HG03175 (cell line): ENCODE measurements at regions not wholly inside any gene's neighbourhood (a gene's known extent, or its start where the extent isn't known, plus 50 kb on each side); places are given as distances from the start of the nearest gene placed in this dataset.

Source experiments
- ATAC-seq: cut with Tn5 transposase; IDR thresholded peaks from one replicate; pipeline ENCODE4 v1.9.1; 2021; ENCODE audit warnings: mild to moderate bottlenecking, moderate library complexity; ENCODE audit not compliant: unreplicated experiment

- ATAC-seq: no peak
These were observed 359.4 kb downstream of the CSNK1G3 start for GRCh38 chr5:123871373-123871772.

- ATAC-seq: no peak
These were observed 356.9 kb downstream of the CSNK1G3 start for GRCh38 chr5:123868881-123869280.

- no peak for ATAC-seq
These were observed 356.3 kb downstream of the CSNK1G3 start for GRCh38 chr5:123868267-123868666.

- no peak for ATAC-seq
These were observed 353.7 kb downstream of the CSNK1G3 start for GRCh38 chr5:123865641-123866040.

- ATAC-seq: no peak
These were observed 352.6 kb downstream of the CSNK1G3 start for GRCh38 chr5:123864578-123864977.

DNA sequence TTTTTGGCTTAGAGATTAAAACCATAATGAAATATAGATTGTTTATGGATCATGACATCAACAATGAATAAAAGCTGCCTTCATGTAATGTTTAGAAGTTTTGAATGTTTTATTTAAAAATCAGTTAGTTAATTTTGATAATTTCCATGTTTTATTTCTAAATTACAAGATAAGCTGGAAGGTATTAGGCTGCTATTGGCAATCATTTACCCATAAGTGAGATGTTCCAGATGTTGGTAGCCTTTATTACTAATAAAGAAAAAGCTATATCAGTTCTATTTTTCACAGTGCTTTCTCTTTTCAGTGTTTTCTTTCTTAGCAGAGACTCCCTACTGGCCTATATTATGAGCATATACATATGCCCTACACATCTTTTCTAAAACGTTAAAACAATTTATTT lies 347.0 kb downstream of the CSNK1G3 start:
- ATAC-seq: no peak

GRCh38 chr5:123856766-123857165 lies 344.8 kb downstream of the CSNK1G3 start:
- no peak for ATAC-seq

DNA sequence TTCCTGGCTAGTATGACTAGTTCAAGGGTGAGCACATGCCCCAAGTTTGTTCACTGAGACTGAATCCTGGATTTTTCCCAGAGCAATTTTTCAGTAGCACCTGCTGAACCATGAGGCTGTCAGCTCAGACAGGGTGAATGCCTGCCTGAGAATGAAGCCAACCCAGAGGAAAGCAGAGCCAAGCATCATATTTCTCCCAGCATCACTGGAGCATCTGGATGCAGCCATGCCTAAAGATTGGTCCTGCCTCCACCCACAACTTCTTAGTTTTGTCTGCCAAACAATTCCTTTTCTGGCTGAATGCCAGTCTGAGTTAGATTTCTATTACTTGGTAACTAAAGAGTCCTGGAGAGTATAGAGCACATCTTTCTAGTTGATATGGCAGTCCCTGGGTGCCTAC lies 343.6 kb downstream of the CSNK1G3 start:
- no peak for ATAC-seq

DNA sequence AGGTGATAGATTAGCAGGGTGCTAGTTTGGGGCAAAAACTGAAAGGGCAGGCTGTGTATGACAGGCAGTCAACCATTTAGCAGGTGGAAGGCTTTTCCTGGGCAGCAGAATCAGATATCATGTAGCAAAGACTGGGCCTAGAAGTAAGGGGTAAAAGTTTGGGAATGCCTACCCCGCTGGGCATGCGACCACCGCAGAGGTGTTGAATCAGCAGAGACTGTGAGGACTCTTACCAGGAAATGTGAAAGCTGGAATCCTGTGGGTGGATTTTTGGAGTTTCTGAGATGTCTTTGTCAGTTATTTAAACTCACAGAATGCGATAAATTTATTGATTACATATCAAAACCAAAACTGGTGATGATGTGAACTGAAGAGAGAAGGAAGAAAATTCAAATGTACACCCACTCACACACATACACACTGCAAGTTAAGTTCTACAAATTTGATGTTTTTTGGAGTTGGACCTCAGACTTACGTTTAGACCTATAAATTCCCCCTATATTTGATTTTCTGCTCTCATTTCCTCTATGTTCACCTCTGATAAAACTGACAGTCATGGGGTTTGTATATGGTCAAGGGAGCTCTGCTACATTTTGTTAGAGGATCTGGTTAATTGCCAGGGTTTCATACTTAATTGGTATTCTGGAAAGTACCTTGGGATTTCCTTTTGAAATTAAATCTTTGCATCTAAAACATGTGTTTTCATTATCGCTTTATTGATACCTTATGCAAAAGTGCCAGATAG lies 333.6 kb downstream of the CSNK1G3 start:
- ATAC-seq: no peak

GRCh38 chr5:123844873-123845272 lies 332.9 kb downstream of the CSNK1G3 start:
- no peak for ATAC-seq

DNA sequence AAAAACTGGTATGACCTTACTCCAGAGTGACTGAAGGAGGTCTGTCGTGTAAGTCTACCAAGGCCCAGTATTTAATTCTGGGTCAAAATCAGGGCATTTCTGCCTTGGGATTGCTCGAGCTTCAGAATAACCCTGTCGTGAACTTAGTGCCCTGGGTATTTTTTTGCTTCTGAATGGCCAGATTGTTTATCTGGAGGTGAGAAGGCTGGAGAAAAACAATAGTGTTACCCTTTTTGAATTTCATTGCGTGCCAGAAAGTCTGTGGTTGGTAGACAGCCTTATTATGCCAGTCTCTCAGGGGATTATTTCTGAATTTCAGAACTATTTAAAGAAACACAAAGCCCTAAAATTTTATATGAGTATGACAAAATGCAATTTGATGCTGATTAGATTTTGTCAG lies 323.4 kb downstream of the CSNK1G3 start:
- ATAC-seq: no peak

DNA sequence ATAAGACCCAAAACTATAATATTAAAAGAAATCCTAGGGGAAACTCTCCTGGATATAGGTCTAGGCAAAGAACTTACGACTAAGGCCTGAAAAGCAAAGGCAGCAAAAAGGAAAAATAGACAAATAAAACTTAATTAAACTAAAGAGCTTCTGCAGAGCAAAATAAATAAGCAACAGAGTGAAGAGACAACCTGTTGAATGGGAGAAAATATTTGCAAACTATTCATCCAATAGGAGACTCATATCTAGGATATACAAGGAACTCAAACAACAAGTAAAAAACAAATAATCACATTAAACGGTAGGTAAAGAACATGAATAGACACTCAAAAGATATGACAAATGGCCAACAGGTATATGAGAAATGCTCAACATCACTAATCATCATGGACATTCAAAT lies 318.6 kb downstream of the CSNK1G3 start:
- no peak for ATAC-seq

GRCh38 chr5:123827811-123828210 lies 315.8 kb downstream of the CSNK1G3 start:
- ATAC-seq: no peak

GRCh38 chr5:123819833-123820232 lies 307.9 kb downstream of the CSNK1G3 start:
- no peak for ATAC-seq

GRCh38 chr5:123819386-123819785 lies 307.4 kb downstream of the CSNK1G3 start:
- ATAC-seq: no peak

GRCh38 chr5:123817267-123817666 lies 305.3 kb downstream of the CSNK1G3 start:
- ATAC-seq: no peak

DNA sequence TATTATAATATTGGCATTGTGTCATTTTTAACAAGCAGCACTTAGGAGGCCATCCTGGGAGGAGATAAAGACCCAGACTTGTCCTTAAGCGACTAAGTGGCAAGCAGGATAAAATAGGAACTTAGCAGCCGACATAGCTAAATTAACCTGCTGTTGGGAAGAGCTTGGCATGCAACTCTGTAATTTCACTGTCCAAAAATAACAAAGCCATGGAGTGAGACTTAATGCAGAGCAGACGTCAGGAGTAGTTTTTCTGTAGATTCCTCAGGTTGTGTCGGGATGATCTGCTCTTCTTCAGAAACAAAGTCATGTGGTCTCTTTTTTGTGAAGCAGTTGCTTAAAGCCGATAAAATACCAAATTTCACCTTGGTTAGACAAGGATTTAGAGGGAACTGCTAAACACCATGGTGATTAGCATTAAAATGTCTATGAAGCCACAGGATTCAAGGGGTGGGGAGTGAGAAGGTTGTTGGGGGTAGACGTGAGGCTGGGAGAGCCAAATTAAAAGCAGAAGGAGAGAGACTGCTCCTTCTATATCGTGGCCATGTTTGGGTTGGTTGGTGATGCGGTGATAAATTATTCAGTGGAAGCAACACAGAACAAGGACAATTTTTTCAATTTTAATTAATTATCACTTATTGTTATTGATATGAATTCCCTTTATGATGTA lies 303.0 kb downstream of the CSNK1G3 start:
- ATAC-seq: no peak

- ATAC-seq: no peak
These were observed 302.1 kb downstream of the CSNK1G3 start for GRCh38 chr5:123813937-123814624.

- ATAC-seq: no peak
These were observed 301.3 kb downstream of the CSNK1G3 start for GRCh38 chr5:123813264-123813663.

- no peak for ATAC-seq
These were observed 299.9 kb downstream of the CSNK1G3 start for GRCh38 chr5:123811831-123812230.

- no peak for ATAC-seq
These were observed 298.9 kb downstream of the CSNK1G3 start for GRCh38 chr5:123810746-123811340.

- ATAC-seq: no peak
These were observed 298.3 kb downstream of the CSNK1G3 start for GRCh38 chr5:123810253-123810652.
